ENCODE measurements at regions not wholly inside any gene's neighbourhood (a gene's known extent, or its start where the extent isn't known, plus 50 kb on each side); places are given as distances from the start of the nearest gene placed in this dataset.

- Histone ChIP-seq H3K27me3 (replicated peaks in 1 of 4; ENCODE audit: control insufficient read depth in 3 of 4, extremely low read depth in 1 of 4, insufficient read depth in 3 of 4, low read length in 3 of 4) (no peaks in the 10 kb centered on the region), H3K18ac (ENCODE audit: extremely low read depth, low read length) (no peak overlapping the region), H3K4me1 (replicated peaks in 1 of 4; ENCODE audit: control insufficient read depth in 3 of 4, insufficient read depth in 4 of 4, low read length in 3 of 4) (peaks cover 0 to 9% (median 2%) of the 10 kb centered on the region in 4 experiments; a peak in 4 of 7 replicates), H2BK20ac (ENCODE audit: low read length) (no peak overlapping the region), H3K9me3 (ENCODE audit: insufficient read depth in 2 of 2, low read depth in 1 of 2, low read length in 1 of 2) (0 out of 4 replicates have a peak, but pooled peaks cover 0 to 3% of the 10 kb centered on the region in 2 experiments), H4K91ac (replicated peaks; ENCODE audit: insufficient read length, low read length) (no peak overlapping the region), H2AFZ (ENCODE audit: low read length) (no peak overlapping the region), H3K14ac (ENCODE audit: insufficient read length) (no peak overlapping the region), H2BK12ac (ENCODE audit: low read depth, low read length) (no peak overlapping the region), H3K23ac (ENCODE audit: insufficient read length) (no peak overlapping the region), H3K79me2 (ENCODE audit: control insufficient read depth in 1 of 2, insufficient read depth in 2 of 2, low read length in 2 of 2) (no peaks in the 10 kb centered on the region), H4K5ac (ENCODE audit: insufficient read length, low read depth, low read length) (no peak overlapping the region), H4K8ac (ENCODE audit: extremely low read depth, insufficient read depth, low read length) (no peak overlapping the region), H3K36me3 (ENCODE audit: control insufficient read depth in 2 of 4, insufficient read depth in 4 of 4, low read length in 3 of 4) (no peaks in the 10 kb centered on the region), H3K4ac (replicated peaks; ENCODE audit: insufficient read length, low read depth, low read length) (no peak overlapping the region), H3K4me2 (ENCODE audit: insufficient read depth in 1 of 2, low read depth in 2 of 2, low read length in 2 of 2) (no peak overlapping the region), H2BK15ac (ENCODE audit: low read length) (no peak overlapping the region), H3K9ac (replicated peaks in 1 of 4; ENCODE audit: extremely low read depth in 1 of 4, low read depth in 3 of 4, low read length in 3 of 4) (no peak overlapping the region), H3K4me3 (ENCODE audit: extremely low read depth in 1 of 4, insufficient read depth in 2 of 4, low read depth in 3 of 4, low read length in 4 of 4) (no peak overlapping the region), H3K79me1 (ENCODE audit: low read depth, low read length) (no peaks in the 10 kb centered on the region), H4K20me1 (replicated peaks in 1 of 2; ENCODE audit: control insufficient read depth in 1 of 2, insufficient read depth in 2 of 2, low read length in 2 of 2) (no peaks in the 10 kb centered on the region), H2BK120ac (replicated peaks; ENCODE audit: low read depth, low read length) (no peak overlapping the region), H3K56ac (replicated peaks; ENCODE audit: insufficient read length, low read depth, low read length) (no peak overlapping the region), H2BK5ac (ENCODE audit: low read depth, low read length) (no peak overlapping the region), H2AK5ac (ENCODE audit: low read depth, low read length) (no peak overlapping the region), H3K27ac (ENCODE audit: low read depth, low read length) (no peak overlapping the region), H3K23me2 (ENCODE audit: low read depth, low read length) (no peaks in the 10 kb centered on the region)
- FAIRE-seq (no peak), DNase-seq (ENCODE audit: low read depth in 1 of 2, low spot score in 2 of 2) (no peak)
- ChIA-PET POLR2A (ENCODE audit: partially characterized antibody) (no interaction called here), CTCF (ENCODE audit: partially characterized antibody) (interaction anchor here (2.1 kb wide), 1 partner anchor 15 kb away, joined by 6 read pairs; no protein-coding TSS in a partner anchor)
- 100% methylated on average over 1 of the region's 1 CpG; no CpG with 5 or more reads in 1 of the 2 experiments for WGBS, 2 experiments (ENCODE audit: extremely low coverage in 1 of 2, insufficient coverage in 1 of 2, insufficient read length in 1 of 2, insufficient replicate concordance in 2 of 2, low coverage in 1 of 2, low lambda C conversion rate in 2 of 2, missing lambda C conversion rate in 1 of 2)
- TF ChIP-seq MAX (IDR thresholded peaks at IDR 0.05) (no peak), KDM1A (IDR thresholded peaks at IDR 0.05; ENCODE audit: borderline replicate concordance, low read length) (no peak), SP2 (IDR thresholded peaks at IDR 0.05; ENCODE audit: low read length) (no peak), E2F6 (IDR thresholded peaks at IDR 0.05) (no peak), SIX5 (IDR thresholded peaks at IDR 0.05; ENCODE audit: low read depth, low read length) (no peak), GTF2F1 (IDR thresholded peaks at IDR 0.05; ENCODE audit: borderline replicate concordance, low read depth, low read length) (no peak), CTBP2 (IDR thresholded peaks at IDR 0.05; ENCODE audit: borderline replicate concordance, insufficient read depth, insufficient read length, low read length) (no peak)
These were observed 495.9 kb upstream of the FSTL5 start for GRCh38 chr4:162659716-162660115.

Measured in H1 (cell line).